Caco-2 (cell line): ENCODE measurements at regions not wholly inside any gene's neighbourhood (a gene's known extent, or its start where the extent isn't known, plus 50 kb on each side); places are given as distances from the start of the nearest gene placed in this dataset.
"Not testable (repeated sequence)": the region's sequence is repeated elsewhere in the genome, so short reads cannot be mapped to it uniquely, and the experiment has no call there.

Source experiments
- BruUV-seq: library from RNA; stranded (reverse); fragments of 400-500 nt; replicated peaks from 2 replicates; lab custom pipeline; 2021; lab: Mats Ljungman, UMichigan
- CTCF ChIA-PET: fragments of 300-600 bp; sonication (Branson Sonifier 250); formaldehyde crosslinking; loops from one replicate; lab custom pipeline; 2022; ENCODE audit warnings: antibody characterized with exemption; lab: Charles Lee
- POLR2A ChIA-PET: fragments of 300-600 bp; sonication (Branson Sonifier 250); formaldehyde crosslinking; loops from one replicate; lab custom pipeline; 2022; ENCODE audit warnings: antibody characterized with exemption; lab: Charles Lee
- DNase-seq, 2 experiments: peaks; one replicate each; pipeline versions ENCODE4 v3.0.0 to v3.0.0-alpha.2; 2020 to 2022
- H3K27me3 ChIP-seq: replicated peaks from 2 replicates; pipeline ENCODE4 v1.6.0; 2011; ENCODE audit warnings: low read length; ENCODE audit not compliant: control insufficient read depth, insufficient read depth
- H3K36me3 ChIP-seq: 2 replicates; pipeline ENCODE4 v1.5.1; 2011; ENCODE audit warnings: low read length; ENCODE audit not compliant: control insufficient read depth, insufficient read depth
- H3K4me1 ChIP-seq: fragments of 250-450 bp; sonication (Bioruptor Pico); 2 replicates; pipeline ENCODE4 v1.5.1; 2020; ENCODE audit warnings: mild to moderate bottlenecking
- H3K4me3 ChIP-seq: 2 replicates; pipeline ENCODE4 v1.5.1; 2011; ENCODE audit warnings: low read depth, mild to moderate bottlenecking, control low read depth, low read length
- H3K9me3 ChIP-seq: fragments of 250-450 bp; sonication (Bioruptor Pico); 2 replicates; pipeline ENCODE4 v1.5.1; 2020; ENCODE audit warnings: mild to moderate bottlenecking, moderate library complexity
- H3K27ac Mint-ChIP-seq: one replicate; pipeline ENCODE4 v1.8.0; 2022; ENCODE audit warnings: mixed read lengths; ENCODE audit not compliant: unreplicated experiment
- H3K27me3 Mint-ChIP-seq: one replicate; pipeline ENCODE4 v1.8.0; 2022; ENCODE audit warnings: mixed read lengths; ENCODE audit not compliant: insufficient read depth, unreplicated experiment
- H3K36me3 Mint-ChIP-seq: one replicate; pipeline ENCODE4 v1.8.0; 2022; ENCODE audit warnings: mild to moderate bottlenecking, mixed read lengths; ENCODE audit not compliant: insufficient read depth, unreplicated experiment
- H3K4me1 Mint-ChIP-seq: one replicate; pipeline ENCODE4 v1.8.0; 2022; ENCODE audit warnings: low read depth, mixed read lengths; ENCODE audit not compliant: unreplicated experiment
- H3K4me3 Mint-ChIP-seq: one replicate; pipeline ENCODE4 v1.8.0; 2022; ENCODE audit warnings: mild to moderate bottlenecking, moderate library complexity, mixed read lengths; ENCODE audit not compliant: unreplicated experiment
- H3K9me3 Mint-ChIP-seq: one replicate; pipeline ENCODE4 v1.8.0; 2022; ENCODE audit warnings: mixed read lengths; ENCODE audit not compliant: unreplicated experiment
- intact Hi-C: fragments of 100-400 bp; cut with micrococcal nuclease; formaldehyde crosslinking; loops from one replicate; pipeline ENCODE4 v1.10.0; 2022; ENCODE audit not compliant: unreplicated experiment
- TF ChIP-seq, protein P1 (sequence below), 2 experiments: fragments of 200-600 bp in 1 of 2; IDR thresholded peaks; 1 replicate in 1 of 2; 2 replicates in 1 of 2; pipeline versions ENCODE4 v1.5.1 to v1.8.0; 2011 to 2022; ENCODE audit warnings: antibody characterized with exemption in 1 of 2, control low read depth in 1 of 2, inconsistent platforms in 1 of 2, low read depth in 1 of 2, low read length in 1 of 2, mild to moderate bottlenecking in 1 of 2, moderate library complexity in 1 of 2; ENCODE audit not compliant: insufficient read depth in 1 of 2, severe bottlenecking in 1 of 2, unreplicated experiment in 1 of 2

DNA sequence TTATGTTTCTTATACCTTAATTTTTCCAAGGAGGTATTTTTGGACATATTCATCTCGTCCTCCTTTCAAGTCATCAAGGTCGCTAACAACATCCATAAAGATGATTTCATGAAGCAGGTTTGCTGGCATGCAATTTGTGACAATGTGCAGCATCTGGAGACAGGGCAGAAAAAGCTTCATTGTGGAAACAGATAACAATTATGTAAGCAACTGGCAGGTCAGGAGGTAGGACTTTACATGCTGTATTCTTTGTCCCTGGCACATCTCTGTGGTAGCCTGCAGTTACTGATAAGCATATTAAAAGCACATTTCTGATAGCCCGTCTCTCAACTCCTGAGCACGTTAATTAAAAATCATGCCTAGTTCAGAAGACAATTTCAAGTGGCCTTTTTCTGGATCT is 156.8 kb downstream of the LEPR start:
- Mint-ChIP-seq H3K4me1 (no peaks in the 10 kb centered on the region), H3K36me3 (no peaks in the 10 kb centered on the region), H3K9me3 (no peaks in the 10 kb centered on the region), H3K4me3 (no peak overlapping the region), H3K27ac (no peak overlapping the region), H3K27me3 (no peaks in the 10 kb centered on the region)
- CTCF ChIA-PET, result no interaction called here
- TF ChIP-seq, protein P1, sequence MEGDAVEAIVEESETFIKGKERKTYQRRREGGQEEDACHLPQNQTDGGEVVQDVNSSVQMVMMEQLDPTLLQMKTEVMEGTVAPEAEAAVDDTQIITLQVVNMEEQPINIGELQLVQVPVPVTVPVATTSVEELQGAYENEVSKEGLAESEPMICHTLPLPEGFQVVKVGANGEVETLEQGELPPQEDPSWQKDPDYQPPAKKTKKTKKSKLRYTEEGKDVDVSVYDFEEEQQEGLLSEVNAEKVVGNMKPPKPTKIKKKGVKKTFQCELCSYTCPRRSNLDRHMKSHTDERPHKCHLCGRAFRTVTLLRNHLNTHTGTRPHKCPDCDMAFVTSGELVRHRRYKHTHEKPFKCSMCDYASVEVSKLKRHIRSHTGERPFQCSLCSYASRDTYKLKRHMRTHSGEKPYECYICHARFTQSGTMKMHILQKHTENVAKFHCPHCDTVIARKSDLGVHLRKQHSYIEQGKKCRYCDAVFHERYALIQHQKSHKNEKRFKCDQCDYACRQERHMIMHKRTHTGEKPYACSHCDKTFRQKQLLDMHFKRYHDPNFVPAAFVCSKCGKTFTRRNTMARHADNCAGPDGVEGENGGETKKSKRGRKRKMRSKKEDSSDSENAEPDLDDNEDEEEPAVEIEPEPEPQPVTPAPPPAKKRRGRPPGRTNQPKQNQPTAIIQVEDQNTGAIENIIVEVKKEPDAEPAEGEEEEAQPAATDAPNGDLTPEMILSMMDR (IDR thresholded peaks at IDR 0.05; ENCODE audit: insufficient read depth in 1 of 2, low read depth in 1 of 2, low read length in 1 of 2, severe bottlenecking in 1 of 2, unreplicated experiment in 1 of 2), result no peak
- no peak for DNase-seq
- intact Hi-C loops, result no loop called here
- no TSS peak for BruUV-seq
- no peaks in the 10 kb centered on the region for H3K27me3 ChIP-seq
- H3K4me3 ChIP-seq, result no peak overlapping the region
- no peaks in the 10 kb centered on the region for H3K4me1 ChIP-seq
- no peaks in the 10 kb centered on the region for H3K9me3 ChIP-seq
- no peaks in the 10 kb centered on the region for H3K36me3 ChIP-seq
- POLR2A ChIA-PET, result no interaction called here

DNA sequence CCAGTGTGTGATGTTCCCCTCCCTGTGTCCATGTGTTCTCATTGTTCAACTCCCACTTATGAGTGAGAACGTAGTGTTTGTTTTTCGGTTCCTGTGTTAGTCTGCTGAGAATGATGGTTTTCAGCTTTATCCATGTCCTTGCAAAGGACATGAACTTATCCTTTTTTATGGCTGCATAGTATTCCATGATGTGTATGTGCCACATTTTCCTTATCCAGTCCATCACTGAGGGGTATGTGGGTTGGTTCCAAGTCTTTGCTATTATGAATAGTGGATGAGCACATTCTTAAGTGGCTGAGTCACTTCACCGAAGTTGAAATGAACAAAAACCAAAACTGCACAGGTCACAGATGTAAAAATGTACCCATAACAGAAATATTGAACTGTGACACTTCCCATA is 157.5 kb downstream of the LEPR start:
- H3K4me1 Mint-ChIP-seq, H3K4me3 ChIP-seq, H3K9me3 Mint-ChIP-seq, H3K36me3 Mint-ChIP-seq, H3K36me3 ChIP-seq, H3K27me3 ChIP-seq, POLR2A ChIA-PET, H3K4me1 ChIP-seq, intact Hi-C loops, H3K9me3 ChIP-seq, H3K27ac Mint-ChIP-seq, BruUV-seq, H3K27me3 Mint-ChIP-seq, DNase-seq, CTCF ChIA-PET, H3K4me3 Mint-ChIP-seq: not testable (repeated sequence)

DNA sequence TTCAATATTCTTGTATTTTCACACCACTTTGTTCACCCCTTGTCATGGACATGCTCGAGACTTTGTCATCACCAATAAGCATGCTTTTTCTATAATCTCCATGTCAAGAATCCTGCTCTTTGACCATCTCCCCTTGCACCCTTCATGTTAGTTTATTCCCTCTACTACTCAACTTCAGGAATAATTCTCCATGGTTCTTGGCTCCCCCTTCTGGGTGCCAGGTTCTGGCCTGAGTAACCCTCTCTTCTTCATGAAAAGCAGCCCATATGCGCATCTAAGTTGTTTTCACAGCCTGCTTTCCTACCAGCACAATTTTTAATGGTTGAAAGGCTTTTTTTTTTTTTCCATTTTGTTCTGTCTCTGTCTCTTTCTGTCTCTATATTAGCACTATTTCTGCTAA is 160.7 kb downstream of the LEPR start:
- no peaks in the 10 kb centered on the region for H3K9me3 Mint-ChIP-seq
- Histone ChIP-seq H3K36me3 (no peaks in the 10 kb centered on the region), H3K9me3 (no peaks in the 10 kb centered on the region), H3K4me1 (no peaks in the 10 kb centered on the region), H3K27me3 (no peaks in the 10 kb centered on the region), H3K4me3 (no peak overlapping the region)
- H3K27me3 Mint-ChIP-seq, result no peaks in the 10 kb centered on the region
- intact Hi-C loops, result loop anchor here (1.0 kb wide), 1 partner anchor 150 kb away; no protein-coding TSS in a partner anchor
- H3K27ac Mint-ChIP-seq, result no peak overlapping the region
- no TSS peak for BruUV-seq
- no peak overlapping the region for H3K4me3 Mint-ChIP-seq
- H3K4me1 Mint-ChIP-seq, result no peaks in the 10 kb centered on the region
- no peaks in the 10 kb centered on the region for H3K36me3 Mint-ChIP-seq
- ChIA-PET CTCF (no interaction called here), POLR2A (no interaction called here)
- TF ChIP-seq, protein P1 (IDR thresholded peaks at IDR 0.05; ENCODE audit: insufficient read depth in 1 of 2, low read depth in 1 of 2, low read length in 1 of 2, severe bottlenecking in 1 of 2, unreplicated experiment in 1 of 2), result peak in 1 of 2 experiments; percentile 32
- DNase-seq, result peak in 1 of 2 experiments; percentile 3

DNA sequence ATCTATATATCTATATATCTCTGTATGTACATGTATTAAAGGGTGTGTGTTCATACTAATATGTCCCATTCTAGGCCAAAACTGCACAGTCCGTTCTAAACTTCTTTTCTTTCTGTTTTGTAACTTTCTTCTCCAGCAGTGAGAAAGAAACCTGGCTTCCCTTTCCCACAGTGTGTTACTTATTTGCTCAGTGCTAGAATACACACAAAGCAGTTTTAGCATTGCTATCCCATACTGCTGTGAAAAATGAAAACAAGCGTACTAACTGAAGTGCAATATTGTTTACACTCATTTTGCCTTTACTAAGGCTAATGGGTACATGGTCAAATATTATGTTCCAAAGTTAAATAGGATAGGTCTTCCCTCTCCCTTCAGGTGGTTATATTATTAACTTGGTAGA is 163.9 kb downstream of the LEPR start:
- Mint-ChIP-seq H3K27ac (no peak overlapping the region), H3K4me1 (no peaks in the 10 kb centered on the region), H3K36me3 (no peaks in the 10 kb centered on the region), H3K4me3 (no peak overlapping the region), H3K9me3 (no peaks in the 10 kb centered on the region), H3K27me3 (no peaks in the 10 kb centered on the region)
- intact Hi-C loops, result no loop called here
- no peaks in the 10 kb centered on the region for H3K36me3 ChIP-seq
- CTCF ChIA-PET, result no interaction called here
- no peak for DNase-seq
- no peaks in the 10 kb centered on the region for H3K9me3 ChIP-seq
- no peaks in the 10 kb centered on the region for H3K27me3 ChIP-seq
- no TSS peak for BruUV-seq
- TF ChIP-seq, protein P1 (IDR thresholded peaks at IDR 0.05; ENCODE audit: insufficient read depth in 1 of 2, low read depth in 1 of 2, low read length in 1 of 2, severe bottlenecking in 1 of 2, unreplicated experiment in 1 of 2), result no peak
- H3K4me3 ChIP-seq, result no peak overlapping the region
- POLR2A ChIA-PET, result no interaction called here
- no peaks in the 10 kb centered on the region for H3K4me1 ChIP-seq
